ENCODE measurements at regions not wholly inside any gene's neighbourhood (a gene's known extent, or its start where the extent isn't known, plus 50 kb on each side); places are given as distances from the start of the nearest gene placed in this dataset.

GRCh38 chr5:128674837-128675446, 136.9 kb upstream of the FBN2 start:
- no peak for TF ChIP-seq POLR2AphosphoS5 (IDR thresholded peaks at IDR 0.05; ENCODE audit: low read depth, low read length)
- TF ChIP-seq POLR2A (IDR thresholded peaks at IDR 0.05; ENCODE audit: low read depth, low read length), result no peak
- TF ChIP-seq TAF1 (IDR thresholded peaks at IDR 0.05; ENCODE audit: borderline replicate concordance, low read depth, low read length), result no peak
